ENCODE measurements at regions not wholly inside any gene's neighbourhood (a gene's known extent, or its start where the extent isn't known, plus 50 kb on each side); places are given as distances from the start of the nearest gene placed in this dataset.
"Not testable (repeated sequence)": the region's sequence is repeated elsewhere in the genome, so short reads cannot be mapped to it uniquely, and the experiment has no call there.

- no peaks in the 10 kb centered on the region for H3K36me3 Mint-ChIP-seq
- H3K27ac Mint-ChIP-seq, result no peak overlapping the region
- H3K27me3 Mint-ChIP-seq, result no peaks in the 10 kb centered on the region
- peaks cover 1% of the 10 kb centered on the region for H3K9me3 Mint-ChIP-seq
- H3K4me1 Mint-ChIP-seq, result no peaks in the 10 kb centered on the region
- H3K4me3 Mint-ChIP-seq, result no peak overlapping the region
- no peak for ATAC-seq
These were observed 139.5 kb upstream of the LRATD1 start for GRCh38 chr2:14492920-14493503.

GRCh38 chr2:14494759-14495158, 137.8 kb upstream of the LRATD1 start:
- Mint-ChIP-seq H3K4me1 (no peaks in the 10 kb centered on the region), H3K27me3 (no peaks in the 10 kb centered on the region), H3K4me3 (no peak overlapping the region), H3K36me3 (no peaks in the 10 kb centered on the region), H3K27ac (no peak overlapping the region), H3K9me3 (no peaks in the 10 kb centered on the region)
- ATAC-seq, result no peak

GRCh38 chr2:14501061-14501460, 131.5 kb upstream of the LRATD1 start:
- ATAC-seq, result no peak
- no peaks in the 10 kb centered on the region for H3K27me3 Mint-ChIP-seq
- H3K4me1 Mint-ChIP-seq, result no peaks in the 10 kb centered on the region
- no peak overlapping the region for H3K27ac Mint-ChIP-seq
- no peak overlapping the region for H3K4me3 Mint-ChIP-seq
- H3K9me3 Mint-ChIP-seq, result no peaks in the 10 kb centered on the region
- H3K36me3 Mint-ChIP-seq, result no peaks in the 10 kb centered on the region

GRCh38 chr2:14506955-14507354, 125.6 kb upstream of the LRATD1 start:
- not testable (repeated sequence) for H3K27ac Mint-ChIP-seq, H3K4me1 Mint-ChIP-seq, H3K4me3 Mint-ChIP-seq, ATAC-seq, H3K9me3 Mint-ChIP-seq, H3K27me3 Mint-ChIP-seq, H3K36me3 Mint-ChIP-seq

GRCh38 chr2:14511541-14511940, 121.0 kb upstream of the LRATD1 start:
- no peak overlapping the region for H3K4me3 Mint-ChIP-seq
- no peaks in the 10 kb centered on the region for H3K36me3 Mint-ChIP-seq
- H3K4me1 Mint-ChIP-seq, result no peaks in the 10 kb centered on the region
- peaks cover 3% of the 10 kb centered on the region for H3K9me3 Mint-ChIP-seq
- H3K27ac Mint-ChIP-seq, result no peak overlapping the region
- no peaks in the 10 kb centered on the region for H3K27me3 Mint-ChIP-seq
- ATAC-seq, result no peak

GRCh38 chr2:14513903-14514302, 118.6 kb upstream of the LRATD1 start:
- H3K4me3 Mint-ChIP-seq, result no peak overlapping the region
- H3K27me3 Mint-ChIP-seq, result no peaks in the 10 kb centered on the region
- peaks cover 3% of the 10 kb centered on the region for H3K9me3 Mint-ChIP-seq
- H3K36me3 Mint-ChIP-seq, result no peaks in the 10 kb centered on the region
- ATAC-seq, result no peak
- no peaks in the 10 kb centered on the region for H3K4me1 Mint-ChIP-seq
- H3K27ac Mint-ChIP-seq, result no peak overlapping the region

- H3K27me3 Mint-ChIP-seq, result no peaks in the 10 kb centered on the region
- no peak overlapping the region for H3K27ac Mint-ChIP-seq
- no peak overlapping the region for H3K4me3 Mint-ChIP-seq
These were observed 115.7 kb upstream of the LRATD1 start for GRCh38 chr2:14516844-14517243.

GRCh38 chr2:14517731-14518130, 114.8 kb upstream of the LRATD1 start:
- no peaks in the 10 kb centered on the region for H3K36me3 Mint-ChIP-seq
- no peak for ATAC-seq
- H3K4me1 Mint-ChIP-seq, result no peaks in the 10 kb centered on the region
- peaks cover 5% of the 10 kb centered on the region for H3K9me3 Mint-ChIP-seq
- no peaks in the 10 kb centered on the region for H3K27me3 Mint-ChIP-seq
- no peak overlapping the region for H3K4me3 Mint-ChIP-seq
- no peak overlapping the region for H3K27ac Mint-ChIP-seq

More at GRCh38 chr2:14516844-14517243, 115.7 kb upstream of the LRATD1 start:
- no peak for ATAC-seq
- Mint-ChIP-seq H3K36me3 (no peaks in the 10 kb centered on the region), H3K9me3 (peaks cover 3% of the 10 kb centered on the region), H3K4me1 (no peaks in the 10 kb centered on the region)

GRCh38 chr2:14520385-14520945, 112.1 kb upstream of the LRATD1 start:
- no peaks in the 10 kb centered on the region for H3K27me3 Mint-ChIP-seq
- H3K9me3 Mint-ChIP-seq, result peaks cover 8% of the 10 kb centered on the region
- H3K27ac Mint-ChIP-seq, result no peak overlapping the region
- H3K36me3 Mint-ChIP-seq, result no peaks in the 10 kb centered on the region
- no peak for ATAC-seq
- no peak overlapping the region for H3K4me3 Mint-ChIP-seq
- no peaks in the 10 kb centered on the region for H3K4me1 Mint-ChIP-seq

- H3K36me3 Mint-ChIP-seq, result no peaks in the 10 kb centered on the region
- no peak overlapping the region for H3K27ac Mint-ChIP-seq
- no peak overlapping the region for H3K4me3 Mint-ChIP-seq
- no peaks in the 10 kb centered on the region for H3K4me1 Mint-ChIP-seq
- ATAC-seq, result no peak
- peaks cover 8% of the 10 kb centered on the region for H3K9me3 Mint-ChIP-seq
- H3K27me3 Mint-ChIP-seq, result no peaks in the 10 kb centered on the region
These were observed 108.3 kb upstream of the LRATD1 start for GRCh38 chr2:14524041-14524802.

- Mint-ChIP-seq H3K27ac (no peak overlapping the region), H3K27me3 (no peaks in the 10 kb centered on the region), H3K4me3 (no peak overlapping the region), H3K36me3 (no peaks in the 10 kb centered on the region), H3K4me1 (no peaks in the 10 kb centered on the region), H3K9me3 (peaks cover 8% of the 10 kb centered on the region)
- no peak for ATAC-seq
These were observed 107.8 kb upstream of the LRATD1 start for GRCh38 chr2:14524803-14525080.

- Mint-ChIP-seq H3K27ac (no peak overlapping the region), H3K4me1 (no peaks in the 10 kb centered on the region)
- ATAC-seq, result no peak
These were observed 102.0 kb upstream of the LRATD1 start for GRCh38 chr2:14530506-14530905.

GRCh38 chr2:14533131-14533757, 99.3 kb upstream of the LRATD1 start:
- H3K4me3 Mint-ChIP-seq, result no peak overlapping the region
- no peaks in the 10 kb centered on the region for H3K4me1 Mint-ChIP-seq
- no peaks in the 10 kb centered on the region for H3K9me3 Mint-ChIP-seq
- ATAC-seq, result no peak
- no peaks in the 10 kb centered on the region for H3K27me3 Mint-ChIP-seq
- no peak overlapping the region for H3K27ac Mint-ChIP-seq
- no peaks in the 10 kb centered on the region for H3K36me3 Mint-ChIP-seq

More at GRCh38 chr2:14530506-14530905, 102.0 kb upstream of the LRATD1 start:
- Mint-ChIP-seq H3K27me3 (no peaks in the 10 kb centered on the region), H3K36me3 (no peaks in the 10 kb centered on the region), H3K9me3 (no peaks in the 10 kb centered on the region), H3K4me3 (no peak overlapping the region)

GRCh38 chr2:14535156-14535555, 97.4 kb upstream of the LRATD1 start:
- Mint-ChIP-seq H3K27ac (no peak overlapping the region), H3K4me3 (no peak overlapping the region), H3K36me3 (no peaks in the 10 kb centered on the region), H3K27me3 (no peaks in the 10 kb centered on the region), H3K4me1 (no peaks in the 10 kb centered on the region), H3K9me3 (no peaks in the 10 kb centered on the region)
- ATAC-seq, result no peak

GRCh38 chr2:14536976-14537375, 95.5 kb upstream of the LRATD1 start:
- Mint-ChIP-seq H3K27me3 (no peaks in the 10 kb centered on the region), H3K36me3 (no peaks in the 10 kb centered on the region), H3K4me3 (no peak overlapping the region), H3K9me3 (no peaks in the 10 kb centered on the region), H3K4me1 (no peaks in the 10 kb centered on the region), H3K27ac (no peak overlapping the region)
- no peak for ATAC-seq

- H3K9me3 Mint-ChIP-seq, result peaks cover 9% of the 10 kb centered on the region
- H3K36me3 Mint-ChIP-seq, result no peaks in the 10 kb centered on the region
- ATAC-seq, result no peak
- no peaks in the 10 kb centered on the region for H3K27me3 Mint-ChIP-seq
- H3K4me3 Mint-ChIP-seq, result no peak overlapping the region
- no peak overlapping the region for H3K27ac Mint-ChIP-seq
- no peaks in the 10 kb centered on the region for H3K4me1 Mint-ChIP-seq
These were observed 92.5 kb upstream of the LRATD1 start for GRCh38 chr2:14540015-14540414.

Measured in stimulated activated memory B cell treated with anti-CD40 and anti-IgM and Interleukin-4, amounts not matched to agents 10 μg/mL and 1 μg/mL and 100 μg/mL, for 72 hours (primary cell).